Nucleus accumbens (tissue), 56 donors: ENCODE measurements at regions not wholly inside any gene's neighbourhood (a gene's known extent, or its start where the extent isn't known, plus 50 kb on each side); places are given as distances from the start of the nearest gene placed in this dataset.

Source experiments
- DNase-seq, 56 donors: peaks; one replicate each; lab custom pipeline; 2025; lab: John Stamatoyannopoulos, UW

DNA sequence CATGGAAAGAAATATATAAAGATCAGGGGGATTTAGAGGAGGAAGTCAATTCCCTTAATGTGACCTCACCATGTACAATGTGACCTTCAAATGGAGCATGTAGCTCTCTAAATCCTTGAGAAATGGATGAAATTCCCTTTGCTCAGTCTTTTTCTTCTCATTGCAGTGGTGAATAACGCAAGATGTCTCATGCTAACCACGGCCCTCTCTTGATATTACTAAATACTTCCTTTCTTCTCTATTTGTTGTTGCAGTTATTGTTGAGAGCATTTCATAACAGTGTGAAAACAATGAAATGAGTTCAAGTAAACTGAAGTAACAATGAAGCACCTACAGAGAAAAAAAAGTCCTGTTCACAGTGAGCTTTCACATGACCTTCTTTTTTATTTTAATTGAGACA is 55.6 kb downstream of the ZNF281 start:
- no peak for DNase-seq

DNA sequence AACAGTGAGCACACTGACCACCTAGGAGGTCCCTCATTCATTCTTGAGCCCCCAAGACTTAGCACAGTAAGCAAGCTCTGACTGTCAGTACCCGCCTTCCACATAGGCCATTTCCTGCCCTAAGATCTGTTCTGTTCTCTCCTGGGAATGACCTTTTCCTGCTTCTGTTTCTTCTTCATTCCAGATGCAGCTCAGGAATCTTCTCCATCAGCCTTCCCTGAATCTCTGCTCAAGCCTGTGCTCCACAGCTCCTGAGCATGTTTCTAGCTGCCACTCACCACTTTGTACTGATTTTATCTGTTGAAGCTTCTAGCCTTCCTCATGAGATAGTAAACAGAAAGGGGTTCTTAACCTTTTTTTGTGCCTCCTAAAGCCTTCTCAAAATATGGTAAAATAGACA is 56.6 kb downstream of the ZNF281 start:
- DNase-seq = no peak

DNA sequence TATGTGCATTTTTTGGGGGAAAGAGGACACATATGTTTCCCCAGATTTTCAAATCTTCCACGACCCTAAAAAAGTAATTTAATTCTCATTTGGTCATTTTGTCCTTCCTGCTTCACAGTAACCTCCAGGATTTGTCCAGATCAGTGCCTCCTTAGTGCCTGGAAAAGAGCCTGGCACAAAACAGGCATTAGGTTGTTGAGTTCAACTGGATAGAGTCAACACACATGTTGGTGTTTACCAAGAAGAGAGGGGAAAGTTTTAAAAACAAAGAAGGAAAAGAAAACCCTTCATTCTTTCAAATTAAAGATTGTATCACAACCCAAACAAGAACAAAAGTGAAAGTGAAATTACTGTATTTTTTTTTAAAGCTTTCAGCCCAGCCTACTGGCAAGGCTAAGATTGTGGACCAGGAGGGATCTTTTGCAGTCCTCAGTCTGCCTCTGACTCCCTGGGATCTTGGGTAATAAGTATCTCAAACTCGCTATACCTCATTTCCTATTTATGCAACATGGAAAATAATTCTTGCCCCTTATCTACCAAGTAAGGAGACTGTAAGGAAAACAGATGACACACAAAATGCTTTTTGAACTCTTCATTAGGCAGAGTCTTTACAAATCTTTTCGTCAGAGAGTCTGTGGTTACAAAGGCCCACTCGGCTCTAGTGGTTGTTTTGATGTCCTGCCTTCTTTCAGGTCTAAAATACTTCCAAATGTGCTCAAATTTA is 57.8 kb downstream of the ZNF281 start:
- no peak for DNase-seq

DNA sequence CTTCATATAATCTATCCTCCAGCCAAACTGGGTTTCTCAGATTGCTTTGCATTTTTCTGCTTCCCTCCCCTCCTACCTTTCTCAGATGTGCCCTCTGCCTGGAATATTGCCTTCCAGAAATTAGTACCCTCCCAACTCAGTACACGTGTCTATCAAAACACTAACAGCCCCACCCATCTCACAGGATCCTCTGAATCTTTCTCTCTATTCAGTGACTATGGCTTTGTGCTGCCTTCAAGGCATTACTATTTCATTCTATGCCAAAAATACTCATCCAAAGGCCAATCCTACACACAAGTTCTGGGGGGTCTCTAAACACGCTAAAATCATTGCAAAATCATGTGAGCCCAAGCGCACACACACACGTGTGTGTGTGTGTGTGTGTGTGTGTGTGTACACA is 58.4 kb downstream of the ZNF281 start:
- no peak for DNase-seq

DNA sequence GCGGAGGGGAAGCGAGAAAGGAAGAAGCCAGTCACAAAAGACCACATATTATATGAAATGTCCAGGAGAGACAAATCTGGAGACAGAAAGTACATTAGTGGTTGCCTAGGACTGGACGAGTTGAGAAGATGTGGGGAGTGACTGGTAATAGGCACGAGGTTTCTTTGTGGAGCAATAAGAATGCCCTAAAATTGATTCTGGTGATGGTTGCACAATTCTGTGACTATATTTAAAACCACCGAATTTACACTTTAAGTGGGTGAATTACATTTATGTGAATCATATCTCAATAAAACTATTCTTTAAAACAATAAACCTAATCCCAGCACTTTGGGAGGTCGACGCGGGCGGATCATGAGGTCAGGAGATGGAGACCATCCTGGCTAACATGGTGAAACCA is 63.1 kb downstream of the ZNF281 start:
- DNase-seq = no peak

DNA sequence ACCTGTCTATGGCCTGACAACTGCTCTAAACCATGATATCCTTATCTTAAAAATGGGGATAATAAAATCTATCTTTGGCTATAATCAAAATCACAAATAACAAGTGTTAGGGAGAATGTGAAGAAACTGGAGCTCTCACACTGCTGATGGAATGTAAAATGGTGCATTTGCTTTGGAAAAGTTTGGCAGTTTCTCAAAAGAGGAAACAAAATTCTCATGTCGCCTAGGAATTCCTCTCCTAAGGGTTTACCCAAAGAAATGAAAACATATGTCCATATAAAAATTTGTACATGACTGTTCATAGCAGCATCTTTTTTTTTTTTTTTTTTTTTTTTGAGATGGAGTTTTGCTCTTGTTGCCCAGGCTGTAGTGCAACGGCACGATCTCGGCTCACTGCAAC is 64.3 kb downstream of the ZNF281 start:
- no peak for DNase-seq

DNA sequence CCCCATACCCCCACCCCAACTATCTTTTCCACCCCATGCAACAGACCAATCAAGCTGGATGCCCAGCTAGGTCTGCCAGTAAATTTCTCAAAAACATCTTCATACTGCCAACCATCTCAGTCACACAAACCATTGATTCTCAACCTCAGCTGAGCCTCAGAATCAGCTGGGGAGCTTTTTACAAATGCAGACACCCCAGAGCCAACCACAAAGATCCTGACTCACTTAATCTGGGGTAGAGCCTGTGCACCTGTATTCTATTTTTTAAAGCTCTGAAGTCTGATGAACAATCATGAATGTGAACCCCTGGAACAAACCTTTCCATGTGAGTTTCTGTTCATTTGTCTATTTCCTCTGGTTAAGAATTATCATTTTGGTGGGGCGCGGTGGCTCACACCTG is 66.0 kb downstream of the ZNF281 start:
- DNase-seq = no peak

DNA sequence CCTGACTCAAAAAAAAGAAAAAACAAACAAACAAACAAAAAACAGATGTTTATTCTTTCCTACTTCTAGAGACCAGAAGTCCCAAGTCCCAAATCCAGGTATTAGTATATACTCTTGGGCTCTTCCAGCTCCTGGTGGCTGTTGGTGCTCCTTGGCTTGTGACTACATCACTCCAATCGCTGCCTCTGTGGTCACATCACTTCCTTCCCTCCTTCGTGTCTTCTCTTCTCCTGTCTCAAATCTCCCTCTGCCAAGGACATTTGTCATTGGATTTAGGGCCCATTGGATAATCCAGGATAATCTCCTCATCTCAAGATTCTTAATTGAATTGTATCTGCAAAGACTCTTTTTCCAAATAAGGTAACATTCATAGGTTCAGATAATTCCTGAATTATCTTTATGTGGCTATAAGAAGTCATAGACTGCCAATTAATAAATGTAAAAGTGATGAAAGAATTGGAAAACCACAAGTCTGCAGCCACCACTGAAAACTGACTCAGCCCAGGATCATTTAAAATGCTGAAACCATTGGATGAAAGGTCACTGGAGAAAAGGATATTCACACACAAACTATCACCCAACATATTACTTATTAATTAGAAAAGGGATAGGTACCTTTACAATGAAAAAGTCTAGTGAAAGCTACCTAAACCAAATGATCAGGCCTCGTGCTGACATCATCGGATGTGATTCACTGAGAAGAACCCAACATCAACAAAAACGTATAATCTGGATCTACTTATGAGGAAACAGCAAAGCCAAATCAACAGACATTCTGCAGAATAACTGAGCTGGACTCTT is 67.1 kb downstream of the ZNF281 start:
- DNase-seq = no peak

DNA sequence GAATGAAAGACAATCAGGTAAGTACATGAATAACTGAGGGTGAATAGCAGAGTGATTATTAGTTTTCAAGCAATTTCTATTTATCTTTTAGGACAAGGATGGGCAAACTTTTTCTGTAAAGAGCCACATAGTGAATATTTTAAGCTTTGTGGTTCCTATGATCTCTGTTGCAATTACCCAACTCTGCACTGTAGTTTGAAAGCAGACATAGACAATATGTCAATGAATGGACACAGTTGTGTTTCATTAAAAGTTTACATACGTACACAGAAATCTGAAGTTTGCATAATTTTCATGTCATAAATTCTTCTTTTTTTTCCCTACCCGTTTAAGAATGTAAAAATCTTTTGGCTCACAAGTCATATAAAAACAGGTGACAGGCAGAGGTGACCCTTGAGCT is 71.4 kb downstream of the ZNF281 start:
- no peak for DNase-seq

DNA sequence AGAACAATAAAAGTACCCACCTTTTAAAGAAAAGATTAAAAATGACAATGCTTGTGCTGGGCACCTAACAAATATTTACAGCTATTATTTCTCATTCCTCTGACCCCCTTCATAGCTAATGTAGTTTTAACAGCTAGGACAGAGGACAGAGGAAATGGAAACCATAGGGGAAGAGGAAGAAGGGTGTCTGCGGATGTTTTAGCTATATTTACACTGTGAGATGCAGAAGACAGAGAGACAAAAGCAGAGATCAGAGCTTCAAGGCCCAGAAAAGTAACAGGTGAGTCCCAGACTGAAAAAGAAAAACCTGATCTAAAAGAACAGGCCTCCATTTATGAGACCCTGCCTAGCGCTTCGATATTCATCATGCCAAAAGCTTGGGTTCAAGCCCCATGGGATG is 72.0 kb downstream of the ZNF281 start:
- no peak for DNase-seq

DNA sequence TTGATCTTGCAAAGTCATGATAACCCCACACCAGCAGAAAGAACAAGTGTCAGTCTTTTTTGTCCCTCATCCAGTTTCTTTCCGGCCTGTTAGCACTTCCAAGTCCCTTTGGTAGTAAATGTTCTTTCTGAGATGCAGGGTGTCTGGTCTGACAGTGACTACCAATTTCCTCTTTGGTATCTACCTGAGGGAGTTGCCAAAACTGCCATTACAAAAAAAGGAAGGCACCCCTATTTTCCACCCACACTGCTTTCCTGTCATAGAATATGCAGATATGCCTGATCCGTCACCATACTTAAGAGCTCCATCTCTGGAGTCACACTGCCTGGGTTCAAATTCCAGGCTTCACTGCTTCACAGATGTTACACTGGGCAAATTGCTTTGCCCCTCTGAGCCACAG is 72.4 kb downstream of the ZNF281 start:
- DNase-seq = no peak

DNA sequence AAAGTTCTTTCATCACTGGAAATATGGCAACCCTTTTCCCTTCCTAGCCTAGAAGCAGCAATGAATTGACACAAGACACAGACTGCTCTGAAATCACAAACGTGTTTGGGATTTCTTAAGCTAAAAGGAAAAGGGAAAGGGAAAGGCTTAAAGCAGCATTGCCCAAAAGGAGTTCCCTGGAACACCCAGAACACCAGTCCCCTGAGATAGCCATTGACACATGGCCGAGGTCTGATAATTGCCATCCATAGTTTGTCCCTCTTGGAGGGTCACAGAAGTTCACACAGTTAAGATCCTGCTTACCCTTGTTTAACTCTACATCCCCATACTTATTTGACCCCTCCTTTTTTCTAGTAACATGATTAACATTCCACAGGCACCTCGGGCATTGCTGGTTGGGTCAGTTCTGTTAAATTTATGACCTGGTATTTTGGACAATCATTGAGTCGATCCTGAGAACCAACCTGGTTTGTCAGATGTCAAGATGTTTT is 72.9 kb downstream of the ZNF281 start:
- DNase-seq = no peak

DNA sequence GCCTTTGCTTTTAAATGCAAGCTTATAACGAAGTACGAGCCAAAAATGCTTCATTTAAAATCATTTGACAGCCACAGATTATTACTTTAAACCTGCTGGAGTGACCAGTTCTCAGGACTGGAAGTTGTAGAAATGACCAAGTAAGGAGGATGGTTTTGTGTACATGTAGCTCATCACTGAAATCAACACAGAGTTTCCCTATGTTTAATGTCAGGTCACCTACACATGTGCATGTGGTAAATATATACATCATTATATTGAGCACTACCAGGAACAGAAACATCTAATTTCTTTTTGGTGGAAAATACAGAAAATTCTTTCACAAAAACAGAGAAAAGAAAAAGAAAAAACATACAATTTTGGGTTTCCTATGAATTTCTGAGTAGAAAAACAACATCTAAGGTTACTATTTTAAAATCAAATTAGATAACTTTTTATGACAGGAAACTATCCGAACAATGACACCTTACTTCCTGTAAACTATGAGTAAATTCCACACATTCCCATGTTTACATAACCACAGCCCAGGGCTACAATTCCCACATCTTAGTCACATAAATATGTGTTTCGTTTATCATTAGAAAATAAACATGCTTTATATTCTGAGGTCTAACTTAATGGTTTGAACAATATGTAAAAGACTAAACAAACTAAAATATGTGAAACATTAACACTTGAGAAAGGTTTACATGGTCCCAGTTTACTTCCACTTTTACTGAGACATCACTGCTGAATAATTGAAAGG is 73.6 kb downstream of the ZNF281 start:
- no peak for DNase-seq

DNA sequence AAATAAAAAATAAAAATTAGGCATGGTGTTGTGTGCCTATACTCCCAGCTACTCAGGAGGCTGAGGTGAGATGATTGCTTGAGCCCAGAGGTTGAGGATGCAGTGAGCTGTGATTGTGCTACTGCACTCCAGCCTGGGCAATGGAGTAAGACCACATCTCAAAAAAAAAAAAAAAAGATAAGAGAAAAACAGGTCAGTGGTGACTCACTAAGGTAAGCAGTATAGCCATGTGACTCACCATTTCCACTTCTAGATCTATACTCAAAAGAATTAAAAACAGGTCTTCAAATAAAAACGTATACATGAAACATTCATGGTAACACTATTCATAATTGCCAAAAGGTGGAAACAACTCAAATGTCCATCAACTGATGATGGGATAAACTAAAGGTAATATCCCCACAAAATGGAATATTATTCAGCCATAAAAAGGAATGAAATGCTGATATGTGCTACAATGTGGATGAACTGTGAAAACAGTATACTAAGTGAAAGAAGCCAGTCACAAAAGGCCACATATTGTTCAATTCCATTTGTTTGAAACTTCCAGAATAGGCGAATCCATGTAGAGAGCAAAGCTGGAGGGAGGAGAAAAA is 75.1 kb downstream of the ZNF281 start:
- DNase-seq = no peak

DNA sequence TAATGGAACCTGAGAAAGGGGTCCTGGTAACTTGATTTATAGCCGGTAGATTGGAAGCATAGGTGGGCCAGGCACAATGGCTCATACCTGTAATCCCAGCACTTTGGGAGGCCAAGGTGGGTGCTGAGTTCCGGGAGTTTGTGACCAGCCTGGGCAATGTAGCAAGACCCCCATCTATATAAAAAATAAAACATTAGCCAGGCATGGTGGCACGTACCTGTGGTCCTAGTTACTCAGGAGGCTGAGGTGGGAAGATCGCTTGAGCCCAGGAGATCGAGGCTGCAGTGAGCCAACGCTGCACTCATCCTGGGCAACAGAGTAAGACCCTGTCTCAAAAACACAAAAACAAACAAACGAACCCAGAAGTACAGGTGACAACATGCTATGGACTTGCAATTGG is 76.5 kb downstream of the ZNF281 start:
- DNase-seq = no peak

DNA sequence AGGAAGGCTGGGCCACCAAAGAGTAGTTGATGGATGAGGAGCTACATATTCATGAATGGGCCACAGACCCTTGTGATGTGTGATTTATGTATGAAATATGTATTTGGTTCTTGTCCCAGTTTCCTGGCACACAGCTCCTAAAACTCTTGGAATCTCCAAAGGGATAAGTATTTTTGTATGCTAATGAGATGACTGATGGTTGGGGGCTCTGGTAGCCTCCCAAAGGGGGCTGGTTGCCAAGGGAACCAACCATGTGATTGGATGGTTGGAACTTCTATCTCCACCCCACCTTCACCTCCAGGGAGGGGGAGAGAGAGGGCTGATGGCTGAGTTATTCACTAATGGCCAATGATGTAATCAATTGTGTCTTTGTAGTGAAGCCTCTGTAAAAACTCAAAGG is 77.1 kb downstream of the ZNF281 start:
- DNase-seq = no peak

DNA sequence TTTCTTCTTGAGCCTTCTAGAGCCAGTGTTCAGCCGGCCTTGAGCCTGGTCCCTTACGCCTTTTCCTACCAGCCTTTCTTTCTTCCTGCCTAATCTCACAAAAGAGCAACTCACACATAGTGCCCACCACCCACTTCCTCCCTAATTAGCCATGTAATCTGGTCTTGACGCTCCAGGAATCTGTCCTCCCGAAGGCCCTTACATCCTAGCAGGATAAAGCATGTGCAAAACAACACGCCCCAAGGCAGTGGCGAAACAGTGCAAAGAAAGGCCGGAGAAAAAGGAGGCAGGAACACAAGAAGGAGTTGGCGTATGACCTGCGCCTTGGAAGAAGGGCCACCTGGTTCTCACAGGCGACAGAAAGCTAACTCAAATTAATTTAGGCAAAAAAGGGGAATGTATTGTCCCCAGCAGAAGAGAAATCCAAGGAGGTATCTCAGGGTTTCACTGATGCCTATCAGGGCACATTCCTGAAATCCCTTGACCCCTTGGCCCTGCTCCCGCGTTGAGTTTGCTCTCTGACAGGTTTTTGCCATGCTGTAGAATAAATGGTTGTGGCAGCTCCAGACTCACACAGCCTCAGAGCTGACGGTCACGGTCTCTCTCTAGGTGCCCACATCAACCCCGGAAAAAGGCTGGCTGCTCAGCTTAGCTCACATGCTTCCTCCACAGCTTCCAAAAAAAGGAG is 79.0 kb downstream of the ZNF281 start:
- DNase-seq = no peak

DNA sequence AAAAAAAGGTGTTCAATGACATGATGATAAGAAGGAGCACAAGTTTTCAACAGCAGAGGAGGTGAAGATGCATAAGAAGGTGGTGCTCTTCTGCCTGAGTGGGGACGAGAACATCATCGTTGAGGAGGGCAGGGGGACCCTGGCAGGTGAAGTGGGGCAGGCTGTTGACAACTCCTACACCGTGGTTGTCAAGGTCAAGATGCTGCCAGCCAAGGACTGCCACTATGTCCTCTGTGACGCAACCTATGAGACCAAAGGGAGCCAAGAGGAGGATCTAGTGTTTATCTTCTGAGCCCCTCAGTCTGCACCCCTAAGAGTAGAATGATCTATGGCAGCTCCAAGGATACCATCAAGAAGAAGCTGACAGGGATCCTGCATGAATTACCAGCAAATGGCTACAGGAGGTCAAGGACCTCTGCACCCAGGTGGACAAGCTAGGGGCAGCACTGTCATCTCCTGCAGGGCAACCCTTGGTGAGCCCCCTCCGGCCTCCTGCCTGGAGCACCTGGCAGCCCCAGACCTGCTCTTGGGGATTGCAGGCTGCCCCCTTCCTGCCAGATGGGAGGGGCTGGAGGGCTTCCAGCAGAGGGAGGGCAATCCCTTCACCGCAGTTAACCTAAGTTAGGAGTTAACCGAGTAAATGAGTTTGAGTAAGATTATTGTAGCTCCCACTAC is 80.5 kb downstream of the ZNF281 start:
- DNase-seq = no peak

DNA sequence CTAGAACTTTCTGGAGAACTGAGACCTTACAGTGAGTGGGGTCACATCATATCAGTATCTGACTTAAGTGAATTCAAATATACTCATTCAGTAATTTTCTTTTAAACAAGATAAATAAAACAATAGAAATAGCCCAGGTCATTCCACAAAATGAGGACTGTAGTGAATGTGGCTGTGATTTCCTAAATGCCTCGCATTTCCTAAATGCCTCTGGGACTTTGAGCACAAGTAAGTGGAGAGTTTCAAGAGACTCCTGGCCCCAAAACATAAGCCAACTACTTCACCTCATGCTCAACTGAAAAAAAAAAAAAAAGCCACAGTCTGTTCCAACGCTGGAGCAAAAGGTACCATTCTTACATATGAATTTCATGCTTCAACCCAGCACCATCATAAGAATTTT is 81.5 kb downstream of the ZNF281 start:
- DNase-seq = no peak

DNA sequence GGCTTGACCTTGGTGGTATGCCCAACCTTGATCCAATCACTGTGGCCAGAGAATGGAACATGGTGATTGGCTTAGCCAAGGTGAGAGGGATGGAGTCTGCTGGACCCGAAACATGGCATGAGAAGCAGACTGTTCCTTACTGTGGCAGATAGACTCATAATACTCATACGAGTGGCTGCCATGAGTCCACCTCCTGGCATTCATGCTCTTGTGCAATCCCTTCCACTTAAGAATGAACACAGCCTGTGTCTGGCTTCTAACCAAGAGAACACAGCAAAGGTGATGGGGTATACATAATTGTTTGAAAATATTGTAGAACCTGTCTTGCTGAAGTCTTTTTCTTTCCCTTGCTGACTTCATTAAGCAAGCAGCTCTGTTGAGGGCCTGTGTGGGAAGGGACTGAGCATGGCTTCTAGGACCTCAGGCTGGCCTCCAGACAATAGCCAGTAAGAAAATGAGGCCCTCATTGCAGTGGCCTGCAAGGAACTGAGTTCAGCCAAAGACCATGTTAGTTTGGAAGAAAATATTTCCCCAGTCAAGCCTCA is 85.9 kb downstream of the ZNF281 start:
- DNase-seq = no peak
